ENCODE measurements at regions not wholly inside any gene's neighbourhood (a gene's known extent, or its start where the extent isn't known, plus 50 kb on each side); places are given as distances from the start of the nearest gene placed in this dataset.

GRCh38 chr6:148157841-148158240 is 184.8 kb upstream of the SASH1 start:
- DNase-seq (ENCODE audit: low spot score): no peak

- no peak for DNase-seq (ENCODE audit: low spot score)
These were observed 178.0 kb upstream of the SASH1 start for GRCh38 chr6:148164645-148165044.

- DNase-seq (ENCODE audit: low spot score): peak; percentile 59
These were observed 176.2 kb upstream of the SASH1 start for GRCh38 chr6:148166339-148166968.

GRCh38 chr6:148169706-148170105 is 172.9 kb upstream of the SASH1 start:
- no peak for DNase-seq (ENCODE audit: low spot score)

- DNase-seq (ENCODE audit: low spot score): no peak
These were observed 172.4 kb upstream of the SASH1 start for GRCh38 chr6:148170286-148170685.

GRCh38 chr6:148173548-148173947 is 169.1 kb upstream of the SASH1 start:
- no peak for DNase-seq (ENCODE audit: low spot score)

GRCh38 chr6:148175550-148176188 is 167.0 kb upstream of the SASH1 start:
- no peak for DNase-seq (ENCODE audit: low spot score)

GRCh38 chr6:148177589-148178233 is 164.9 kb upstream of the SASH1 start:
- peak; percentile 41 for DNase-seq (ENCODE audit: low spot score)

GRCh38 chr6:148179786-148180185 is 162.9 kb upstream of the SASH1 start:
- DNase-seq (ENCODE audit: low spot score): no peak

GRCh38 chr6:148182378-148182777 is 160.3 kb upstream of the SASH1 start:
- no peak for DNase-seq (ENCODE audit: low spot score)

GRCh38 chr6:148183776-148184175 is 158.9 kb upstream of the SASH1 start:
- DNase-seq (ENCODE audit: low spot score): no peak

- DNase-seq (ENCODE audit: low spot score): no peak
These were observed 155.7 kb upstream of the SASH1 start for GRCh38 chr6:148186916-148187315.

- no peak for DNase-seq (ENCODE audit: low spot score)
These were observed 150.3 kb upstream of the SASH1 start for GRCh38 chr6:148192310-148192709.

- DNase-seq (ENCODE audit: low spot score): peak; percentile 81
These were observed 149.5 kb upstream of the SASH1 start for GRCh38 chr6:148193063-148193680.

GRCh38 chr6:148195511-148195910 is 147.1 kb upstream of the SASH1 start:
- DNase-seq (ENCODE audit: low spot score): no peak

GRCh38 chr6:148199584-148199983 is 143.1 kb upstream of the SASH1 start:
- DNase-seq (ENCODE audit: low spot score): no peak

- DNase-seq (ENCODE audit: low spot score): no peak
These were observed 142.3 kb upstream of the SASH1 start for GRCh38 chr6:148200293-148200692.

GRCh38 chr6:148200781-148201180 is 141.9 kb upstream of the SASH1 start:
- DNase-seq (ENCODE audit: low spot score): no peak

GRCh38 chr6:148203281-148203925 is 139.2 kb upstream of the SASH1 start:
- DNase-seq (ENCODE audit: low spot score): no peak

GRCh38 chr6:148203970-148204369 is 138.7 kb upstream of the SASH1 start:
- DNase-seq (ENCODE audit: low spot score): no peak

GRCh38 chr6:148208298-148208697 is 134.3 kb upstream of the SASH1 start:
- DNase-seq (ENCODE audit: low spot score): no peak

GRCh38 chr6:148211777-148212324 is 130.8 kb upstream of the SASH1 start:
- no peak for DNase-seq (ENCODE audit: low spot score)

Measured in LoVo (cell line).